ENCODE measurements at regions not wholly inside any gene's neighbourhood (a gene's known extent, or its start where the extent isn't known, plus 50 kb on each side); places are given as distances from the start of the nearest gene placed in this dataset.

- no peak for TF ChIP-seq CTCF (IDR thresholded peaks at IDR 0.05; ENCODE audit: extremely low read depth in 1 of 2, insufficient read depth in 1 of 2, low read depth in 1 of 2, low read length in 2 of 2)
- TF ChIP-seq JUN (IDR thresholded peaks at IDR 0.05; ENCODE audit: borderline replicate concordance, insufficient read depth, insufficient read length, low read depth) = no peak
- no peak for TF ChIP-seq POLR2AphosphoS5 (IDR thresholded peaks at IDR 0.05; ENCODE audit: insufficient read depth, low read depth, low read length)
- no peak for TF ChIP-seq POLR2A (IDR thresholded peaks at IDR 0.05; ENCODE audit: low read depth, low read length)
- no peak for TF ChIP-seq FOS (IDR thresholded peaks at IDR 0.05; ENCODE audit: borderline replicate concordance, insufficient read depth, low read length)
Observed at GRCh38 chr4:156685308-156685707, 286.3 kb downstream of the PDGFC start.

Measured in endothelial cell of umbilical vein (primary cell).